ENCODE measurements at regions not wholly inside any gene's neighbourhood (a gene's known extent, or its start where the extent isn't known, plus 50 kb on each side); places are given as distances from the start of the nearest gene placed in this dataset.

- TF ChIP-seq CTCF (IDR thresholded peaks at IDR 0.05) (no peak), POLR2A (IDR thresholded peaks at IDR 0.05) (no peak)
- no peaks in the 10 kb centered on the region for H3K27me3 ChIP-seq
- no peak for DNase-seq
- H3K4me1 ChIP-seq = no peaks in the 10 kb centered on the region
- intact Hi-C loops (cut with DNase I) = no loop called here
- no peak for ATAC-seq
- H3K36me3 ChIP-seq (replicated peaks in 1 of 2; ENCODE audit: insufficient read depth in 1 of 2, low read depth in 2 of 2) = no peaks in the 10 kb centered on the region
- H3K9me3 ChIP-seq = no peaks in the 10 kb centered on the region
- H3K4me3 ChIP-seq = no peak overlapping the region
- H3K27ac ChIP-seq = no peak overlapping the region
These were observed 595.4 kb downstream of the EPM2A start for GRCh38 chr6:145139895-145140294.

GRCh38 chr6:145141572-145141971, 593.7 kb downstream of the EPM2A start:
- TF ChIP-seq POLR2A (IDR thresholded peaks at IDR 0.05) = no peak
- TF ChIP-seq CTCF (IDR thresholded peaks at IDR 0.05) = no peak
- H3K4me1 ChIP-seq = no peaks in the 10 kb centered on the region
- no peak overlapping the region for H3K27ac ChIP-seq
- H3K27me3 ChIP-seq = no peaks in the 10 kb centered on the region
- H3K36me3 ChIP-seq (replicated peaks in 1 of 2; ENCODE audit: insufficient read depth in 1 of 2, low read depth in 2 of 2) = no peaks in the 10 kb centered on the region
- no peak overlapping the region for H3K4me3 ChIP-seq
- intact Hi-C loops (cut with DNase I) = no loop called here
- ATAC-seq = no peak
- no peak for DNase-seq
- no peaks in the 10 kb centered on the region for H3K9me3 ChIP-seq

GRCh38 chr6:145142958-145143357, 592.4 kb downstream of the EPM2A start:
- Histone ChIP-seq H3K27me3 (no peaks in the 10 kb centered on the region), H3K27ac (no peak overlapping the region), H3K4me1 (peaks cover under 1% of the 10 kb centered on the region), H3K9me3 (no peaks in the 10 kb centered on the region), H3K4me3 (no peak overlapping the region), H3K36me3 (replicated peaks in 1 of 2; ENCODE audit: insufficient read depth in 1 of 2, low read depth in 2 of 2) (no peaks in the 10 kb centered on the region)
- TF ChIP-seq POLR2A (IDR thresholded peaks at IDR 0.05) = no peak
- TF ChIP-seq CTCF (IDR thresholded peaks at IDR 0.05) = no peak
- DNase-seq (no peak), ATAC-seq (no peak)
- WGBS, 2 donors = 85 to 88% methylated on average over 1 of the region's 1 CpG
- intact Hi-C loops (cut with DNase I) = no loop called here

GRCh38 chr6:145143379-145143778, 591.9 kb downstream of the EPM2A start:
- no peak for ATAC-seq
- Histone ChIP-seq H3K27me3 (no peaks in the 10 kb centered on the region), H3K4me3 (no peak overlapping the region), H3K27ac (no peak overlapping the region), H3K36me3 (replicated peaks in 1 of 2; ENCODE audit: insufficient read depth in 1 of 2, low read depth in 2 of 2) (no peaks in the 10 kb centered on the region), H3K4me1 (peaks cover 4% of the 10 kb centered on the region), H3K9me3 (no peaks in the 10 kb centered on the region)
- intact Hi-C loops (cut with DNase I) = no loop called here
- no peak for DNase-seq
- TF ChIP-seq POLR2A (IDR thresholded peaks at IDR 0.05) = no peak
- 59 to 72% methylated on average over 3 of the region's 3 CpGs for WGBS, 2 donors

- ATAC-seq (no peak), DNase-seq (no peak)
- H3K9me3 ChIP-seq = no peaks in the 10 kb centered on the region
- no peaks in the 10 kb centered on the region for H3K27me3 ChIP-seq
- H3K4me1 ChIP-seq = peaks cover 7% of the 10 kb centered on the region
- TF ChIP-seq CTCF (IDR thresholded peaks at IDR 0.05) (no peak), POLR2A (IDR thresholded peaks at IDR 0.05) (no peak)
- H3K36me3 ChIP-seq (replicated peaks in 1 of 2; ENCODE audit: insufficient read depth in 1 of 2, low read depth in 2 of 2) = no peaks in the 10 kb centered on the region
- intact Hi-C loops (cut with DNase I) = no loop called here
- H3K27ac ChIP-seq = no peak overlapping the region
- H3K4me3 ChIP-seq = no peak overlapping the region
These were observed 587.8 kb downstream of the EPM2A start for GRCh38 chr6:145147559-145147958.
